Osteoblast (primary cell): ENCODE measurements at regions not wholly inside any gene's neighbourhood (a gene's known extent, or its start where the extent isn't known, plus 50 kb on each side); places are given as distances from the start of the nearest gene placed in this dataset.

Experiments used
- DNase-seq: peaks from one replicate; pipeline ENCODE4 v3.0.0; 2011; ENCODE audit warnings: low spot score, mixed read lengths; ENCODE audit not compliant: insufficient read length; ENCODE audit errors: missing footprints
- H2AFZ ChIP-seq: 2 replicates; pipeline ENCODE4 v1.6.0; 2011; ENCODE audit warnings: mild to moderate bottlenecking, low read length
- H3K27ac ChIP-seq: 2 replicates; pipeline ENCODE4 v1.5.1; 2011; ENCODE audit warnings: mild to moderate bottlenecking, low read depth, low read length, moderate library complexity
- H3K27me3 ChIP-seq: 2 replicates; pipeline ENCODE4 v1.6.0; 2012; ENCODE audit warnings: mild to moderate bottlenecking, control low read depth, inconsistent platforms, low read length, moderate library complexity; ENCODE audit not compliant: insufficient read depth
- H3K36me3 ChIP-seq: 2 replicates; pipeline ENCODE4 v1.5.1; 2011; ENCODE audit warnings: mild to moderate bottlenecking, low read length, control low read depth, moderate library complexity; ENCODE audit not compliant: insufficient read depth
- H3K4me1 ChIP-seq: 2 replicates; pipeline ENCODE4 v1.5.1; 2011; ENCODE audit warnings: mild to moderate bottlenecking, low read length, control low read depth, moderate library complexity; ENCODE audit not compliant: insufficient read depth
- H3K4me2 ChIP-seq: 2 replicates; pipeline ENCODE4 v1.6.0; 2011; ENCODE audit warnings: mild to moderate bottlenecking, low read length; ENCODE audit not compliant: insufficient read depth
- H3K4me3 ChIP-seq: fragments of 200-600 bp; sonication (generic); 3 replicates; pipeline ENCODE4 v1.5.1; 2012; ENCODE audit warnings: mild to moderate bottlenecking, low read length, inconsistent platforms; ENCODE audit not compliant: insufficient read depth
- H3K79me2 ChIP-seq: 2 replicates; pipeline ENCODE4 v1.6.0; 2012; ENCODE audit warnings: mild to moderate bottlenecking, low read length, control low read depth, inconsistent platforms; ENCODE audit not compliant: insufficient read depth
- H3K9me3 ChIP-seq: 2 replicates; pipeline ENCODE4 v1.5.1; 2011; ENCODE audit warnings: low read depth, low read length, control low read depth
- H4K20me1 ChIP-seq: 2 replicates; pipeline ENCODE4 v1.6.0; 2012; ENCODE audit warnings: mild to moderate bottlenecking, low read length, control low read depth; ENCODE audit not compliant: insufficient read depth
- TF ChIP-seq, protein P1 (sequence below): IDR thresholded peaks from 2 replicates; pipeline ENCODE4 v1.5.1; 2011; ENCODE audit warnings: mild to moderate bottlenecking, low read depth, low read length, moderate library complexity; ENCODE audit errors: extremely low read depth

DNA sequence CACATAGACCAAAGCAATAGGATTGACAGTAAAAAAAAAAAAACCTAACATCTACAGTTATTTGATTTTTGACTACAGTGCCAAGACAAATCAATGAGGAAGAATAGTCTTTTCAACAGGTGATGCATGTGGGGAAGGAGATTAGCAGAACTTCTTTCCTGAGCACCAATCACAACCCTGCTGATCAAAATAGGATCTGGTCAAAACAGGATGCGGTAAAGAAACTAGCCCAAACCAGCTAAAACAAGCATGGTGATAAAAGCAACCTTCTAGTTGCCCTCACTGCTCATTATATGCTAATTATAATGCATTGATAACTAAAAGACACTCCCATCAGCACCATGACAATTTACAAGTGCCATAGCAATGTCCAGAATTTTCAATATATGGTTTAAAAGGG, 667.5 kb downstream of the GRXCR1 start:
- H3K4me3 ChIP-seq = no peak overlapping the region
- no peaks in the 10 kb centered on the region for H3K36me3 ChIP-seq
- no peak for DNase-seq
- TF ChIP-seq, protein P1, sequence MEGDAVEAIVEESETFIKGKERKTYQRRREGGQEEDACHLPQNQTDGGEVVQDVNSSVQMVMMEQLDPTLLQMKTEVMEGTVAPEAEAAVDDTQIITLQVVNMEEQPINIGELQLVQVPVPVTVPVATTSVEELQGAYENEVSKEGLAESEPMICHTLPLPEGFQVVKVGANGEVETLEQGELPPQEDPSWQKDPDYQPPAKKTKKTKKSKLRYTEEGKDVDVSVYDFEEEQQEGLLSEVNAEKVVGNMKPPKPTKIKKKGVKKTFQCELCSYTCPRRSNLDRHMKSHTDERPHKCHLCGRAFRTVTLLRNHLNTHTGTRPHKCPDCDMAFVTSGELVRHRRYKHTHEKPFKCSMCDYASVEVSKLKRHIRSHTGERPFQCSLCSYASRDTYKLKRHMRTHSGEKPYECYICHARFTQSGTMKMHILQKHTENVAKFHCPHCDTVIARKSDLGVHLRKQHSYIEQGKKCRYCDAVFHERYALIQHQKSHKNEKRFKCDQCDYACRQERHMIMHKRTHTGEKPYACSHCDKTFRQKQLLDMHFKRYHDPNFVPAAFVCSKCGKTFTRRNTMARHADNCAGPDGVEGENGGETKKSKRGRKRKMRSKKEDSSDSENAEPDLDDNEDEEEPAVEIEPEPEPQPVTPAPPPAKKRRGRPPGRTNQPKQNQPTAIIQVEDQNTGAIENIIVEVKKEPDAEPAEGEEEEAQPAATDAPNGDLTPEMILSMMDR = no peak
- peaks cover 5% of the 10 kb centered on the region for H3K9me3 ChIP-seq
- H2AFZ ChIP-seq = no peak overlapping the region
- no peaks in the 10 kb centered on the region for H3K4me1 ChIP-seq
- no peaks in the 10 kb centered on the region for H3K27me3 ChIP-seq
- no peaks in the 10 kb centered on the region for H4K20me1 ChIP-seq
- H3K27ac ChIP-seq = no peak overlapping the region
- H3K79me2 ChIP-seq = no peaks in the 10 kb centered on the region
- H3K4me2 ChIP-seq = no peak overlapping the region

DNA sequence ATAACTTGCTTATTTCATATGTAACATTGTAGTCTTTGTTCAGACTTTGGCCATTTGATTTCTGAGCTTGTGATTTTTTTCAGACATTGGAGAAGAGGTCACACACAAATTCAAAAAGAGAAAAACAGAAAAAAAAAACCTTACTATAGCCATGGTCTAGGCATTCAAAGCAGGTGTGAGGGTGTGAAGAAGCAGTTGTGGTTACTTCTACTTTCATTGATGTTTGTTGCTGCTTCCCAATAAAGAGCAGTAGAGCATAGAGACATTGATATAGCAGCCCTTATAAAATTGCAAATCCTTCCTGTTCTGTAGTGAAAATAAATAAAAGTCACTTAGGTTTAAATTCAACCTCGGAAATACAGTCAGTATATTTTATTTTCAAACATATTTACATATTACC, 671.6 kb downstream of the GRXCR1 start:
- no peaks in the 10 kb centered on the region for H3K27me3 ChIP-seq
- no peak overlapping the region for H3K4me2 ChIP-seq
- H3K79me2 ChIP-seq = no peaks in the 10 kb centered on the region
- TF ChIP-seq, protein P1 = no peak
- no peaks in the 10 kb centered on the region for H3K36me3 ChIP-seq
- no peaks in the 10 kb centered on the region for H4K20me1 ChIP-seq
- no peaks in the 10 kb centered on the region for H3K4me1 ChIP-seq
- no peak for DNase-seq
- H3K4me3 ChIP-seq = no peak overlapping the region
- H2AFZ ChIP-seq = no peak overlapping the region
- H3K9me3 ChIP-seq = no peaks in the 10 kb centered on the region
- H3K27ac ChIP-seq = no peak overlapping the region

DNA sequence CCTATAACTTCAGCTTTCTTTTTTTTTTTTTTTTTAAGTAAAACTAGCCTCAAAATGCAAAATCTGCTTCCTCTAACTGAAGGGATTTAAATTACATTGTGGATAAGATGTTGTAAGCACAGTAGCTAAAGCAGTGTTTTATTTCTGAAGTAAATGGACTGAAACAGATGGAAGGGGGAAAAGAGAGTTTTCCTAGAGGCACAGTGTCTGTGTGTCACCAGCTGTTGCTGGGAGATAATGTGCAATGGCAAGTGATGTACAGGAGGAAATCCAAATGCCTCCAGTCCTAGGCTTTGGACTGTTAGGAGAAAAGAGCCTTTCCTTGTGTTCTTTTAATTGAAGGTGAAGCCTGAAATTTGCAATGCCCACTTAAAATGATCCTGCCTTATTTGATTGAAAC, 672.1 kb downstream of the GRXCR1 start:
- Histone ChIP-seq H3K4me3 (no peak overlapping the region), H3K9me3 (no peaks in the 10 kb centered on the region), H4K20me1 (no peaks in the 10 kb centered on the region), H3K4me2 (no peak overlapping the region), H3K79me2 (no peaks in the 10 kb centered on the region), H3K4me1 (no peaks in the 10 kb centered on the region), H3K27me3 (no peaks in the 10 kb centered on the region), H3K27ac (no peak overlapping the region), H2AFZ (no peak overlapping the region), H3K36me3 (no peaks in the 10 kb centered on the region)
- no peak for DNase-seq
- TF ChIP-seq, protein P1 = no peak

DNA sequence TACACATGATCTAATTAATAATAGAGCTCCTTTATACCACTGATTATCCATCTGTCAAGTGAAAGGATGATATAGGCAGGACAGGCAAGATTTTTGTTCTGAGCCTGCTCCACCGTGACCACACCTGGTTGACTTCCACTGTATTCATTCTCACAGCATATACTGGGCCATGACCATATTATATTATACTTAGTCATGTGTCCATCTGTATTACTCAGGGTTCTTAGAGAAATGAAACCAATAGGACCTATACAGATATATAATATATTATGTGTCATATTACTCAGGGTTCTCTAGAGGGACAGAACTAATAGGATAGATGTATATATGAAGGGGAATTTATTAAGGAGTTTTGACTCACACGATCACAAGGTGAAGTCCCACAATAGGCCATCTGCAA, 675.1 kb downstream of the GRXCR1 start:
- Histone ChIP-seq H3K27me3 (no peaks in the 10 kb centered on the region), H3K4me1 (no peaks in the 10 kb centered on the region), H3K9me3 (no peaks in the 10 kb centered on the region), H2AFZ (no peak overlapping the region), H3K27ac (no peak overlapping the region), H3K4me2 (no peak overlapping the region), H3K79me2 (no peaks in the 10 kb centered on the region), H3K4me3 (no peak overlapping the region), H4K20me1 (no peaks in the 10 kb centered on the region), H3K36me3 (no peaks in the 10 kb centered on the region)
- DNase-seq = no peak
- TF ChIP-seq, protein P1 = no peak
